Calu3 (cell line): ENCODE measurements at regions not wholly inside any gene's neighbourhood (a gene's known extent, or its start where the extent isn't known, plus 50 kb on each side); places are given as distances from the start of the nearest gene placed in this dataset.
"Not testable (repeated sequence)": the region's sequence is repeated elsewhere in the genome, so short reads cannot be mapped to it uniquely, and the experiment has no call there.

Source experiments
- BruUV-seq: library from RNA; stranded (reverse); fragments of 400-500 nt; replicated peaks from 2 replicates; lab custom pipeline; 2021; lab: Mats Ljungman, UMichigan
- CTCF ChIA-PET: fragments of 300-600 bp; sonication (Branson Sonifier 250); formaldehyde crosslinking; loops from one replicate; lab custom pipeline; 2022; ENCODE audit warnings: antibody characterized with exemption; lab: Charles Lee
- DNase-seq: peaks from one replicate; pipeline ENCODE4 v3.0.0; 2022
- H3K27ac Mint-ChIP-seq: one replicate; pipeline ENCODE4 v1.8.0; 2022; ENCODE audit warnings: mixed read lengths; ENCODE audit not compliant: unreplicated experiment
- H3K27me3 Mint-ChIP-seq: one replicate; pipeline ENCODE4 v1.8.0; 2022; ENCODE audit warnings: mixed read lengths; ENCODE audit not compliant: unreplicated experiment
- H3K36me3 Mint-ChIP-seq: one replicate; pipeline ENCODE4 v1.8.0; 2022; ENCODE audit warnings: mild to moderate bottlenecking, moderate library complexity, mixed read lengths; ENCODE audit not compliant: insufficient read depth, unreplicated experiment
- H3K4me1 Mint-ChIP-seq: one replicate; pipeline ENCODE4 v1.8.0; 2022; ENCODE audit warnings: mild to moderate bottlenecking, low read depth, mixed read lengths; ENCODE audit not compliant: unreplicated experiment
- H3K4me3 Mint-ChIP-seq: one replicate; pipeline ENCODE4 v1.8.0; 2022; ENCODE audit warnings: mild to moderate bottlenecking, low read depth, moderate library complexity, mixed read lengths; ENCODE audit not compliant: unreplicated experiment
- H3K9me3 Mint-ChIP-seq: one replicate; pipeline ENCODE4 v1.8.0; 2022; ENCODE audit warnings: low read depth, mixed read lengths; ENCODE audit not compliant: unreplicated experiment
- intact Hi-C: fragments of 100-400 bp; cut with micrococcal nuclease; formaldehyde crosslinking; loops from one replicate; pipeline ENCODE4 v1.10.0; 2022; ENCODE audit not compliant: unreplicated experiment
- TF ChIP-seq, protein P1 (sequence below): fragments of 200-600 bp; IDR thresholded peaks from one replicate; pipeline ENCODE4 v1.8.0; 2022; ENCODE audit warnings: antibody characterized with exemption; ENCODE audit not compliant: unreplicated experiment

DNA sequence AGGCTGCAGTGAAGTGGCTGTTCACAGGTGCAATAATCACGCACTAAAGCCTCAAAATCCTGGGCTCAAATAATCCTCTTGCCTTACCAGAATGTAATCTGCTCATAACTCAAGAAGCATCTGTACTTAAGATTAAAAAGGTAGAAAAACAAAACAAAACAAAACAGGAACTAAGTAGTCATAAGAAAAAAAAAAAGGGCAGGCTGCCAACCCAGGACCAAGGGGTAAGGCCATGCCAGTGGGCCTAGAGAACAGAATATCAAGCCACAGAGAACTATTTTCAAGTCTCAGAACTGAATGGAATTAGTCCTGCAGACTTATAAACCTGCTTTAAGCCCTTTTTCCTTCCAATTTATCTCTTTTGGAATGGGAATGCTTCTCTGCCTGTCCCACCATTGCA, 64.8 kb upstream of the TBC1D3K start:
- Mint-ChIP-seq H3K36me3 (no peaks in the 10 kb centered on the region), H3K4me3 (no peak overlapping the region), H3K27ac (no peak overlapping the region), H3K27me3 (peaks cover 42% of the 10 kb centered on the region), H3K9me3 (peaks cover 6% of the 10 kb centered on the region), H3K4me1 (no peaks in the 10 kb centered on the region)
- DNase-seq, result no peak
- intact Hi-C loops, result no loop called here
- TF ChIP-seq, protein P1, sequence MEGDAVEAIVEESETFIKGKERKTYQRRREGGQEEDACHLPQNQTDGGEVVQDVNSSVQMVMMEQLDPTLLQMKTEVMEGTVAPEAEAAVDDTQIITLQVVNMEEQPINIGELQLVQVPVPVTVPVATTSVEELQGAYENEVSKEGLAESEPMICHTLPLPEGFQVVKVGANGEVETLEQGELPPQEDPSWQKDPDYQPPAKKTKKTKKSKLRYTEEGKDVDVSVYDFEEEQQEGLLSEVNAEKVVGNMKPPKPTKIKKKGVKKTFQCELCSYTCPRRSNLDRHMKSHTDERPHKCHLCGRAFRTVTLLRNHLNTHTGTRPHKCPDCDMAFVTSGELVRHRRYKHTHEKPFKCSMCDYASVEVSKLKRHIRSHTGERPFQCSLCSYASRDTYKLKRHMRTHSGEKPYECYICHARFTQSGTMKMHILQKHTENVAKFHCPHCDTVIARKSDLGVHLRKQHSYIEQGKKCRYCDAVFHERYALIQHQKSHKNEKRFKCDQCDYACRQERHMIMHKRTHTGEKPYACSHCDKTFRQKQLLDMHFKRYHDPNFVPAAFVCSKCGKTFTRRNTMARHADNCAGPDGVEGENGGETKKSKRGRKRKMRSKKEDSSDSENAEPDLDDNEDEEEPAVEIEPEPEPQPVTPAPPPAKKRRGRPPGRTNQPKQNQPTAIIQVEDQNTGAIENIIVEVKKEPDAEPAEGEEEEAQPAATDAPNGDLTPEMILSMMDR, result no peak
- CTCF ChIA-PET, result no interaction called here
- BruUV-seq, result no TSS peak

DNA sequence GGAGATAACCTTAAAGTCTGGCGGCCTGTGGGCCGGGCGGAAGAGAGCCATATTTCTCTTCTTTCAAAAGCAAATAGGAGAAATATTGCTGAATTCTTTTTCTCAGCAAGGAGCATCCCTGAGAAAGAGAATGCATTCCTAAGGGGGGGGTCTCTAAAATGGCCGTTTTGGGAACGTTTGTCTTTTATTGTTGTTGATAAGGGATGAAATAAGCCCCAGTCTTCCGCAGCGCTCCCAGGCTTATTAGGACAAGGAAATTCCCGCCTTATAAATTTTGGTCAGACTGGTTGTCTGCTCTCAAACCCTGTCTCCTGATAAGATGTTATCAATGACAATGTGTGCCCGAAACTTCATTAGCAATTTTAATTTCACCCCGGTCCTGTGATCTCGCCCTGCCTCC, 65.8 kb upstream of the TBC1D3K start:
- H3K4me1 Mint-ChIP-seq, H3K9me3 Mint-ChIP-seq, BruUV-seq, H3K4me3 Mint-ChIP-seq, intact Hi-C loops, CTCF ChIA-PET, H3K27ac Mint-ChIP-seq, H3K36me3 Mint-ChIP-seq, DNase-seq: not testable (repeated sequence)
- H3K27me3 Mint-ChIP-seq, result peaks cover 31% of the 10 kb centered on the region

DNA sequence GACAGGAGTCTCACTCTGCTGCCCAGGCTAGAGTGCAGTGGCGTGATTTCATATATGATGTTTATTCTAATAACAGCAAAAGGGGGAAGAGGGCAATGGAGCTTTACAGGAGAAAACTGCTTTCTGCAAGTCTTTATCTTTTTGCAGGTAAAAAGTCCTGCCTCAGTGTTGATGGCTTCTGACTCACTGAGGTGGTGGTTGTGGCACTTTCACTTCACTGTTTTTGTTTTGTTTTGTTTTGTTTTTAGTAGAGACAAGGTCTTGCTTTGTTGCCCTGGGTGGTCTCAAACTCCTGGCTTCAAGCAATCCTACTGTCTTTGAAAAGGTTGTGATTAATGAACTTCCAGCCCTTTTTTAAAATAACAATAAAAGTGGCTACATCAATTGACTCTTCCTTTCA, 68.0 kb upstream of the TBC1D3K start:
- no TSS peak for BruUV-seq
- CTCF ChIA-PET, result interaction anchor here (0.6 to 0.7 kb wide), 2 partner anchors 144 to 645 kb away, joined by 3 to 6 read pairs; no protein-coding TSS in a partner anchor

DNA sequence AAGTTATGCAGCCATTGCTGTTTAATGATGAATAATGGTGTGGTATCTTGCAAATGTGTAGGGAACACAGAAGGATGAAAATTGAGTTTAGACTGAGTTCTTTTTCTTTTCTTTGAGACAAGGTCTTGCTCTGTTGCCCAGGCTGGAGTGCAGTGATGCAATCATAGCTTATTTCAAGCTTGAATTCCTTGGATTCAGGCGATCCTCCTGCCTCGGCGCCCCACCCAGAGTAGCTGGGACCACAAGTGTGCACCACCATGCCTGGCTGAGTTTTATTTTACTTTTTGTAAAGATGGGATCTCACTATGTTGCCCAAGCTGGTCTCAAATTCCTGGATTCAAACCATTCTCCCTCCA, 74.6 kb upstream of the TBC1D3K start:
- no peak for DNase-seq
- Mint-ChIP-seq H3K36me3 (no peaks in the 10 kb centered on the region), H3K4me1 (peaks cover 9% of the 10 kb centered on the region), H3K27ac (peak overlapping the region; percentile 21), H3K4me3 (no peak overlapping the region), H3K9me3 (no peaks in the 10 kb centered on the region), H3K27me3 (no peaks in the 10 kb centered on the region)
- TF ChIP-seq, protein P1, result no peak
- no TSS peak for BruUV-seq
- intact Hi-C loops, result no loop called here
- CTCF ChIA-PET, result interaction anchor here (0.6 to 1.0 kb wide), 2 partner anchors 33 to 1941 kb away, joined by 4 read pairs; no protein-coding TSS in a partner anchor

More for the DNA sequence above, 68.0 kb upstream of the TBC1D3K start:
- H3K36me3 Mint-ChIP-seq, result no peaks in the 10 kb centered on the region
- H3K9me3 Mint-ChIP-seq, result peaks cover 6% of the 10 kb centered on the region
- H3K27ac Mint-ChIP-seq, result no peak overlapping the region
- no peaks in the 10 kb centered on the region for H3K4me1 Mint-ChIP-seq
- TF ChIP-seq, protein P1, result no peak
- DNase-seq, result no peak
- H3K4me3 Mint-ChIP-seq, result no peak overlapping the region
- intact Hi-C loops, result no loop called here
- peaks cover 31% of the 10 kb centered on the region for H3K27me3 Mint-ChIP-seq
